ENCODE measurements at regions not wholly inside any gene's neighbourhood (a gene's known extent, or its start where the extent isn't known, plus 50 kb on each side); places are given as distances from the start of the nearest gene placed in this dataset.

DNA sequence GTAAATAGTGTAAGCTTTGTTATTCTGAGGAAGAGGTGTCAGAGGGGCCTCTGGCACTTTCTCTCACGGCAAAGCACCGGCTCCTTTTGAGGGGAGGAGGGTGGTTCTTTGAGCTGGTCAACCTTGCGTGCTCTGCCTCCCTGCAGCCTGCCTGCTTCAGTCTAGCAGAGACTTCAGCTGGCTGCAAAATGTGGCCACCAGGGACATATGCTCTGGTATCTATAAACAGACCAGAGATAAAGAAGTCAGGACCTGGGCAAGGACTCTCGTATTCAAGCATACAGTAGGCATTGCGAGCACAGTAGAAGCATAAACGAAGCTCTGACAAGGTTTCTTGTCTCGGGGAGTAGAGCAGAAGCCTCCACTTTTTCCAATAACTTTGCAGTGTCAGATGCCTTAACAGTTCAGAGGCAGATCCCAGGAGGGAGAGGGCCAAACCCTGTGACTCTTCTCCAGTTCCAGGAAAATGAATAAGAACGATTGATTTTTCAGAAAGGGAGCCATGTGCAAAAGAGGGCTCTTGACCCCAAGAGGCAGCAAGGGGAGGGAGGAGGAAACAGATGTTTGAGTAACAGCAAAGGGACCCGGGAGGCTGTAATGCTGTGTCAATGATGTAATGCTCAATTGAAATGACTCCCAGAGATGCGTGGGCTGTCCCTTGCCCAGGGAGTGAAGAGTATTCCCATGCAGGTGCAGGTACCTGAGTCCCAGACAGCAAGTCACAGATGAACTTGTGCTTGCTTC lies 57.9 kb upstream of the TEX13D start:
- Histone ChIP-seq H3K27me3 (no peaks in the 10 kb centered on the region), H3K4me3 (no peak overlapping the region), H3K4me1 (no peaks in the 10 kb centered on the region), H3K9me3 (no peaks in the 10 kb centered on the region), H3K27ac (no peak overlapping the region), H3K36me3 (peaks cover 0 to 1% (median 0%) of the 10 kb centered on the region in 4 donors)
- DNase-seq, result no peak
- intact Hi-C loops (cut with DNase I; ENCODE audit: low total_unique reads), result no loop called here
- 20 to 52% methylated on average over 1 to 10 of the region's 10 CpGs for WGBS, 2 donors (ENCODE audit: low coverage in 1 of 2)
- TF ChIP-seq POLR2A (IDR thresholded peaks at IDR 0.05), result no peak
- in situ Hi-C loops (cut with MboI; ENCODE audit: low pct_ligation_motif_present in 1 of 4, low pct_unique_long_range_greater_than_20kb in 1 of 4, low sequenced_read_pairs in 3 of 4), result no loop called here

DNA sequence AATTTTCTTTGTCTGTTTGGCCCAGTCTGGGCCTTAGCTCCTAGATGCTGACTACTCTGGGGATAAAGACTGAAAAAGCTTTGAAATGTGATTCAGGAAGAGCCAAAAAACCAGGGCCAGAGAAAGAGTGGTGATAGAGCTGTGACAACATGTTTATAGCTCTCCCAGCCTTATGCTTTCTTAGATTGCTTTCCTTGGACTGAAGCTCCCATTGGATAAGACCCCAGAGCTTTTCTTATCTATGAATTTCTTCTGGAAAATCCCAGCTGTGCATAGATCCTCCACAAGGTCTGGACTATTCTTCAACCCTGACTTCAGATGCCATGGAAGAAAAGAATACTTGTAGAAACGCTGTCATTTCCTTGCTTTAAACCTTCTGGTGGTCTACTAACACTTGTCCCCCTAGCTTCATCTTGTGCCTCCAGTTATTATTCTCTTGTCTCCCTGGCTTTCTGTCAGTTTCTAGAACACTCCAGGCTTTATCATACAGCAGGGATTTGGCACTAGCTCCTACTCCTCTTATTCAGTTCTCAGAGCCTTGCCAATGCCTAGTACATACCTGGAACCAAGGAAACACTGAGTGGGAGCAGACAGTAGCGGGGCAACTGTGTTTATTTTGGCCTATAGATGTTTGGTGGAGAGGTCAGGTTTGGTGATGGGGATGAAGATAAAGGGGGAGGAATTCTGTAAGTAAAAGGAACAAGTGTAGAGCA lies 57.1 kb upstream of the TEX13D start:
- 64% methylated on average over 2 of the region's 2 CpGs; no CpG with 5 or more reads in 1 of the 2 donors for WGBS, 2 donors (ENCODE audit: low coverage in 1 of 2)
- in situ Hi-C loops (cut with MboI; ENCODE audit: low pct_ligation_motif_present in 1 of 4, low pct_unique_long_range_greater_than_20kb in 1 of 4, low sequenced_read_pairs in 3 of 4), result no loop called here
- H3K27me3 ChIP-seq, result no peaks in the 10 kb centered on the region
- peaks cover 0 to 1% (median 0%) of the 10 kb centered on the region in 4 donors for H3K36me3 ChIP-seq
- TF ChIP-seq EP300 (IDR thresholded peaks at IDR 0.05; ENCODE audit: low read depth) (no peak), POLR2A (IDR thresholded peaks at IDR 0.05) (no peak), POLR2AphosphoS5 (IDR thresholded peaks at IDR 0.05) (no peak)
- TF ChIP-seq, protein P1, sequence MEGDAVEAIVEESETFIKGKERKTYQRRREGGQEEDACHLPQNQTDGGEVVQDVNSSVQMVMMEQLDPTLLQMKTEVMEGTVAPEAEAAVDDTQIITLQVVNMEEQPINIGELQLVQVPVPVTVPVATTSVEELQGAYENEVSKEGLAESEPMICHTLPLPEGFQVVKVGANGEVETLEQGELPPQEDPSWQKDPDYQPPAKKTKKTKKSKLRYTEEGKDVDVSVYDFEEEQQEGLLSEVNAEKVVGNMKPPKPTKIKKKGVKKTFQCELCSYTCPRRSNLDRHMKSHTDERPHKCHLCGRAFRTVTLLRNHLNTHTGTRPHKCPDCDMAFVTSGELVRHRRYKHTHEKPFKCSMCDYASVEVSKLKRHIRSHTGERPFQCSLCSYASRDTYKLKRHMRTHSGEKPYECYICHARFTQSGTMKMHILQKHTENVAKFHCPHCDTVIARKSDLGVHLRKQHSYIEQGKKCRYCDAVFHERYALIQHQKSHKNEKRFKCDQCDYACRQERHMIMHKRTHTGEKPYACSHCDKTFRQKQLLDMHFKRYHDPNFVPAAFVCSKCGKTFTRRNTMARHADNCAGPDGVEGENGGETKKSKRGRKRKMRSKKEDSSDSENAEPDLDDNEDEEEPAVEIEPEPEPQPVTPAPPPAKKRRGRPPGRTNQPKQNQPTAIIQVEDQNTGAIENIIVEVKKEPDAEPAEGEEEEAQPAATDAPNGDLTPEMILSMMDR (IDR thresholded peaks at IDR 0.05), result no peak
- no peak overlapping the region for H3K4me3 ChIP-seq
- intact Hi-C loops (cut with DNase I; ENCODE audit: low total_unique reads), result no loop called here
- no peaks in the 10 kb centered on the region for H3K9me3 ChIP-seq
- H3K27ac ChIP-seq, result no peak overlapping the region
- no peaks in the 10 kb centered on the region for H3K4me1 ChIP-seq
- DNase-seq, result no peak

GRCh38 chrX:124280294-124280902 lies 52.1 kb upstream of the TEX13D start:
- TF ChIP-seq EP300 (IDR thresholded peaks at IDR 0.05; ENCODE audit: low read depth) (no peak), POLR2AphosphoS5 (IDR thresholded peaks at IDR 0.05) (no peak)
- TF ChIP-seq, protein P1 (IDR thresholded peaks at IDR 0.05), result no peak
- WGBS, 2 donors (ENCODE audit: low coverage in 1 of 2), result 62% methylated on average over 8 of the region's 8 CpGs; no CpG with 5 or more reads in 1 of the 2 donors
- Histone ChIP-seq H3K27ac (no peak overlapping the region), H3K9me3 (no peaks in the 10 kb centered on the region), H3K27me3 (no peaks in the 10 kb centered on the region), H3K36me3 (no peaks in the 10 kb centered on the region), H3K4me1 (no peaks in the 10 kb centered on the region), H3K4me3 (no peak overlapping the region)
- DNase-seq, result no peak
- in situ Hi-C loops (cut with MboI; ENCODE audit: low pct_ligation_motif_present in 1 of 4, low pct_unique_long_range_greater_than_20kb in 1 of 4, low sequenced_read_pairs in 3 of 4), result no loop called here
- intact Hi-C loops (cut with DNase I; ENCODE audit: low total_unique reads), result no loop called here

DNA sequence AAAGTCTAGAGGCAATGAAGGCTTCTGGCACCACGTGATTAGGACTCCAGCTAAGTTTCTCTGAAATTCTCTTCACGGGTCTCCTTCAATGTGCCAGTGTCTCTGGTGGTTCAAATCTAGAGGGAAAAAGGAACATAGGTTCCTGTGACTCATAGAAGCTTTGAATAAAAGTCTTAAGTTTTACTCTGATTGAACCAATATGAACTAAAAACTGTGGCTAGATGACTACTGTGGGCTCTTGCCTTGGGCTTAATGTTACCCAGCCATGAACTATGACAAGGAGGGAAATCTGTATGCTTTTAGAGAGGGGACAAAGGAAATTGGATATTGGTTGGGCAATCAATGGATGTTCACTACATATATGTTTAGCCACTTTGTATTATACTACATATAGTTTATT lies 49.9 kb upstream of the TEX13D start:
- in situ Hi-C loops (cut with MboI; ENCODE audit: low pct_ligation_motif_present in 1 of 4, low pct_unique_long_range_greater_than_20kb in 1 of 4, low sequenced_read_pairs in 3 of 4), result no loop called here
- TF ChIP-seq, protein P1 (IDR thresholded peaks at IDR 0.05), result no peak
- TF ChIP-seq EP300 (IDR thresholded peaks at IDR 0.05; ENCODE audit: low read depth) (no peak), POLR2A (IDR thresholded peaks at IDR 0.05) (no peak), POLR2AphosphoS5 (IDR thresholded peaks at IDR 0.05) (no peak)
- H3K4me1 ChIP-seq, result no peaks in the 10 kb centered on the region
- intact Hi-C loops (cut with DNase I; ENCODE audit: low total_unique reads), result no loop called here
- no peak overlapping the region for H3K27ac ChIP-seq
- no peaks in the 10 kb centered on the region for H3K9me3 ChIP-seq
- 60% methylated on average over 2 of the region's 2 CpGs; no CpG with 5 or more reads in 1 of the 2 donors for WGBS, 2 donors (ENCODE audit: low coverage in 1 of 2)
- no peaks in the 10 kb centered on the region for H3K27me3 ChIP-seq
- DNase-seq, result no peak
- H3K4me3 ChIP-seq, result no peak overlapping the region
- H3K36me3 ChIP-seq, result no peaks in the 10 kb centered on the region

Small RNA genes in the stretch of these regions (small RNA-seq; reads per million reads assigned to genes)
- gene RF00561, result 0 reads per million in 4 donors
